Loucy (cell line): ENCODE measurements at regions not wholly inside any gene's neighbourhood (a gene's known extent, or its start where the extent isn't known, plus 50 kb on each side); places are given as distances from the start of the nearest gene placed in this dataset.
"Not testable (repeated sequence)": the region's sequence is repeated elsewhere in the genome, so short reads cannot be mapped to it uniquely, and the experiment has no call there.

Source experiments
- EZH2phosphoT487 ChIP-seq: fragments of 200-600 bp; IDR thresholded peaks from 2 replicates; pipeline ENCODE4 v1.6.1; 2018; ENCODE audit warnings: antibody characterized with exemption, mild to moderate bottlenecking, moderate library complexity, borderline replicate concordance
- TF ChIP-seq, protein P1 (sequence below): fragments of 200-600 bp; sonication (generic); conservative IDR thresholded peaks from 2 replicates; pipeline ENCODE4 v1.5.1; 2014; ENCODE audit warnings: mild to moderate bottlenecking, antibody characterized with exemption, low read length

DNA sequence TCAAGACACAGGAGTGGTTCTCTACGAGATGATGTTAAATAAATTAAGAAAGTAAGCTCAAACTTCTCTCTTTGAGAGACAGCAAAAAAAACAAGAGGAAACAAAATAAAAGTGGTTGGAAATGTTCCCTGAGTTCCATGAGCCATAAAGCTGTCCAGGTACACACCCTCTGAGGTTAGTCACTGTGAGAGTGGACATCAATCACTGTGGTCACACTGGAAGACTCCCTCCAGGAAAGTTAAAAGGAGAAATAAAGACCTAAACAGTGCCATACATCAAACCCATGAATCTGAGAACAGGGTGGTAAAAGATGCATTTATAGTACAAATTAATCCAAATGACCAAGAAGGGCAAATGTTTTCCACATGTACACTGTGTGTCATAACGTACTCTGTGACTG, 188.9 kb upstream of the FAM174A start:
- TF ChIP-seq, protein P1, sequence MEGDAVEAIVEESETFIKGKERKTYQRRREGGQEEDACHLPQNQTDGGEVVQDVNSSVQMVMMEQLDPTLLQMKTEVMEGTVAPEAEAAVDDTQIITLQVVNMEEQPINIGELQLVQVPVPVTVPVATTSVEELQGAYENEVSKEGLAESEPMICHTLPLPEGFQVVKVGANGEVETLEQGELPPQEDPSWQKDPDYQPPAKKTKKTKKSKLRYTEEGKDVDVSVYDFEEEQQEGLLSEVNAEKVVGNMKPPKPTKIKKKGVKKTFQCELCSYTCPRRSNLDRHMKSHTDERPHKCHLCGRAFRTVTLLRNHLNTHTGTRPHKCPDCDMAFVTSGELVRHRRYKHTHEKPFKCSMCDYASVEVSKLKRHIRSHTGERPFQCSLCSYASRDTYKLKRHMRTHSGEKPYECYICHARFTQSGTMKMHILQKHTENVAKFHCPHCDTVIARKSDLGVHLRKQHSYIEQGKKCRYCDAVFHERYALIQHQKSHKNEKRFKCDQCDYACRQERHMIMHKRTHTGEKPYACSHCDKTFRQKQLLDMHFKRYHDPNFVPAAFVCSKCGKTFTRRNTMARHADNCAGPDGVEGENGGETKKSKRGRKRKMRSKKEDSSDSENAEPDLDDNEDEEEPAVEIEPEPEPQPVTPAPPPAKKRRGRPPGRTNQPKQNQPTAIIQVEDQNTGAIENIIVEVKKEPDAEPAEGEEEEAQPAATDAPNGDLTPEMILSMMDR, result not testable (repeated sequence)
- TF ChIP-seq EZH2phosphoT487, result not testable (repeated sequence)
